GM18502 (cell line): ENCODE measurements at regions not wholly inside any gene's neighbourhood (a gene's known extent, or its start where the extent isn't known, plus 50 kb on each side); places are given as distances from the start of the nearest gene placed in this dataset.

Source experiments
- ATAC-seq: cut with Tn5 transposase; IDR thresholded peaks from one replicate; pipeline ENCODE4 v1.9.1; 2021; ENCODE audit warnings: mild to moderate bottlenecking; ENCODE audit not compliant: unreplicated experiment, poor library complexity

- ATAC-seq, result no peak
Observed at GRCh38 chr18:67072791-67073190, 443.7 kb downstream of the DSEL start.

GRCh38 chr18:67068608-67069007 is 447.9 kb downstream of the DSEL start:
- no peak for ATAC-seq

DNA sequence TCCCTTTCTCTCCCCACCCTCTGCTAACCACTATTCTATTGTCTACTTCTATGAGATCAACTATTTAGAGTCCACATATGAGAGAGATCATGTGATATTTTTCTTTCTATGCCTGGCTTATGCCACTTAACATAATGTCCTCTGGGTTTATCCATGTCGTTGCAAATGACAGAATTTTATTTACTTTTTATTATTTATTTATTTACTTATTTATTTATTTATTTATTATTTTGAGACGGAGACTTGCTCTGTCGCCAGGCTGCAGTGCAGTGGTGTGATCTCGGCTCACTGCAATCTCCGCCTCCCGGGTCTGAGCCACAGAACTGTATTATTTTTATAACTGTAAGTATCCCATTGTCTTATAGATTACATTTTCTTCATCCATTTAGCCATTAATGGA is 443.4 kb upstream of the CDH19 start:
- no peak for ATAC-seq

- no peak for ATAC-seq
Observed at GRCh38 chr18:67043276-67043675, 439.4 kb upstream of the CDH19 start.

- ATAC-seq, result no peak
Observed at GRCh38 chr18:67041334-67041733, 437.4 kb upstream of the CDH19 start.

DNA sequence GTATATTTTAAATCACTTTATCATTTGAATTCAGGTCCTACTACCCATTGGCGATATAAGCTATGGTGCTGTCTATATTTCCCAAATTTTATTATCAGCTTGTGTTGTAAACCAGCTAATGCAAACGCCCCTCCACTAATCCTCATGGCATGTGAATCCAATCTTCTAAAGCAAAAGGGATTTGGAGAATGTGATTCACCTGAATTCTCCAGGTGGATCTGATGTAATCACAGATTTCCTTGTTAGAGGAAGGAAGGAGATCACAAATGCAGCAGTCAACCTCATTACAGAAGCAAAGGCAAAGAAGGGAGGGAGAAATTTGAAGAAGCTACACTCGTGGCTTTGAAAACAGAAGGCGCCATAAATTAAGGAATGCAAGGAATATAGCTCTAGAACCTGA is 431.1 kb upstream of the CDH19 start:
- ATAC-seq, result no peak

DNA sequence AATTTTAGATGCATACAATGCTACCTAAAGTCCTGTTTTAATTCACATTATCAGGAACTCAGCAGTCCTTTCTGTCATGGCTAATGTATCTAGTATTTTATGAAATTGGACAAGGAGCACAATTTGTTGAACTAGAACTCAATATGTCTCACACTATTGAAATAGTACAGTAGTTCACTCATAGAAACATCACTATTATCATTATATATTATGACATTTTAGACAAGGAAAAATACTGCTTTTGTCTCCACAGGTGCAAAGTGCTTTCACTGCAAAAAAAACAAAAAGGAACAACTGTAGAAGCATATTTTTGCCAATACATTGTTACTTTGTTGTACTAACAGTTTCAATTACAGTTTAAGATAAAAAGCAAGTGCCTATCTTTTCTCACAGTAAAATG is 419.2 kb upstream of the CDH19 start:
- no peak for ATAC-seq

- peak; percentile 38 for ATAC-seq
Observed at GRCh38 chr18:67010919-67011318, 407.0 kb upstream of the CDH19 start.

- no peak for ATAC-seq
Observed at GRCh38 chr18:67007999-67008398, 404.1 kb upstream of the CDH19 start.

DNA sequence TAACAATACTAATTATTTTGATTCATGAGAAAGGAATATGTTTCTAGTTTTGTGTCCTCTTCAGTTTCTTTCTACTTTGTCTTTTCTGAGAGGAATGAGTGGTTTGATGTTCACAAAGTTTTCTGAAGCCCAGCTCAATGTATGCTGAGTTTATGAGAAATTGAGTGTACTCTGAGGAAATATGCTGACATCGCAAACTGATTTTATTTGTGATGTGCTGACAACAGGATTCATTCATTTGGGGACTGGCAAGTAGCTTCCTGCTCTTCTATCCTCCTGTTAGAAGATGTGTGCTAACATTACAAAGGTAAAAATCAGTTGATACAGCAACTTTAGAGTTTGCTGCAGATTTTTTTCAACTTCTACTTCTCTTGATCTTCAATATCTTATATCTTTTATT is 403.2 kb upstream of the CDH19 start:
- ATAC-seq, result no peak

DNA sequence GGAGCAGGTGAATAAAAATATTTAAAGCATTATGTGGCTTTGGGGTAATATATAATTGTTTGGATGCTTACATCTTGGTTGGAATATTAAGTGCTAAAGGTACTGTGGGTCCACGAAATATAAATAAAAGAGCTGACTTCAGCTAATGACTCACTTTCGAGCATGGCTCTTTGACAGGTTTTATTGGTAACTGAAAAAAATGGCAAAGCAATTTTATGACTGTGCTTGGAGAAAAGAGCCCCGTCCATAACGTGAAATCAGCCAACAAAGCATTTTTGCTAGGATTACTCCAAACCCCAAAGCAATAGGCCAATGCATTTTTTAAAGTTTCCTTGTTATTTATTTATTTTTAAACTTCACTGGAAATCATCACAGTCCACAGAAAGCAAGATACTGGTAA is 397.2 kb upstream of the CDH19 start:
- ATAC-seq, result no peak

DNA sequence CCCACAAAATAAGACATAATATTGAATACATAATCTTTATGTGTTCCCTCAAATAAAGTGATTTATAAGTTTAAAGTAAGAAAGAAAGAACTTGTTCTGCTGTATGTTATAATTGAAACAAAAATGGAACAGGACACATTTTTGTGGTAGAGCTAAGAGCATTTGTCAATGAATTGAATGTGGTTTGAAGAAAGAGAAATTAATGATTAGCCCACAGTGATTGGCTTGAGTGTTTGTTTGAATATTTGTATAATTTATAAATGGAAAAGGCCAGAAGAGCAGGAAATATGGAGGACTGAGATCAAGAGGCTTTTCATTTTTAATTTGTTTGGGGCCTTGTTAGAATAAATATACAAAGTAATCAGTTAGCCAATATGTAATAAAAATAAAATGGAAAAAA is 395.1 kb upstream of the CDH19 start:
- ATAC-seq, result no peak

DNA sequence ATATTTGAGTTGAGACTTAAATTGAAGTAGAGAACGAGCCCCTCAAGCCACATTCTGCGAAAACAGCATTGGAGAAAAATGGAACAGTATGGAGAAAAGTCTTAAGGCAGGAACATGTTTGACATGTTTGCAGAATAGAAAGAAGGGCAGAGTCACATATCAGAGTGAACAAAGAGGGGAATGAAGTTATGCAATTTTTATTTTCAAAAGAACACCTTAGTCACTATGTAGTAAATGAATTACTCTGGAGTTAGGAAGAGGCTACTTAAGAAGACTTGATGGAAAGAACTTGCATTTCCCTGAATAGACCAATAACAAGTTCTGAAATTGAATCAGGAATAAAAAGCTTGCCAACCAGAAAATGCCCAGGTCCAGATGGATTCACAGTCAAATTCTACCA is 391.4 kb upstream of the CDH19 start:
- ATAC-seq, result no peak

- no peak for ATAC-seq
Observed at GRCh38 chr18:66994790-66995189, 390.9 kb upstream of the CDH19 start.

DNA sequence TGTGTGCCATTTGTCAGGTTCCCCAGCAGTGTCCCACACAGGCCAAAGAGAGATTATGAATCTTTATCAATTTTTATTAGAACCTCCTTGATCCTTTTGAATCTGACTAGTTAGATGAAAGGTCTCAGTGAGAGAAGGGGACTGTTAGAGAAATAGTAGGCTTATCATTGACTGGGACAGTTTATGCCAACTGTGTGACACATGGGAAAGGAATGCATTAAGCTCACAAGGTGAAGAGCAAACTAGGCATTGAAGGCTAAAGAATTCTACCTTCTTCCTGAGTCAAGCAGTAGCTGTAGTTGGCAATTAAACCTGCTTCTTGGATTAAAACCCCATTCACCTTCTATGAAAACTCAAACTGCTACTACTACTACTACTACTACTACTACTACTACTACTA is 389.6 kb upstream of the CDH19 start:
- ATAC-seq, result no peak

- ATAC-seq, result no peak
Observed at GRCh38 chr18:66990909-66991308, 387.0 kb upstream of the CDH19 start.

DNA sequence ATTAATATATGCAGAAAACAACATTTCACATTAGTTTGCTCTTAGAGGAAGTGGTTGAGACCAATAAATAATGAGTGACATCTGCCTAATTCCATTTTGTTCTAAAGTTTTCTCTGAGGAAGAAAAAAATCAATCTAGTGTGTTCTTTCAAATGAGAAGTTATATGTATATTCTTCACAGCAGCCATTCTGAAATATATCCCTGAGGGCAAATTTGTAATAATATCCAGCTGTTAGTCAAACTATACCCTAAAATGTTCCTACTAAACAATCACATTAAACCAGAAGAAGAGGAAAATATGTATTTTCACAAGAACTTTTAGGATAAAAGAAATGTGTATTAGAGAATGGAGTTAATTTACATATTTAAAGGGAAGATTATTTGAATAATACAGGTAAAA is 375.1 kb upstream of the CDH19 start:
- no peak for ATAC-seq

DNA sequence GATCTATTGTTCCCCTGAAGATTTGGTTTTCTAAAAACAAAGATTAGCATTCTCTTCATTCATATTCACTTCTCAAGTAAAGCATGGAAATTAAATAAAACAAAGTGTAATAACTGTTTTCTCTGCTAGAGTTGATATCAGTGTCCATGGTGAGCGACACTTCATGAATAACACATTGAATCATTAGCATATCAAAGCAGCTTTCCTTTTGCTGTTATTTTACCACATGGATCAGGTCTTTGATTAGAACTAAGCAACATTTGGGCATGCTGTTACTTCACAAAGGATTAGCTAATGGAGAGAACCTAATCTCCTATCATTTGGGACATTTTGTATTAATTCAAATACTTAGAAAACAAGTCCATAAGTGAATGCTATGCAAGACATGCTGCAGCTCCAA is 368.8 kb upstream of the CDH19 start:
- ATAC-seq, result no peak

DNA sequence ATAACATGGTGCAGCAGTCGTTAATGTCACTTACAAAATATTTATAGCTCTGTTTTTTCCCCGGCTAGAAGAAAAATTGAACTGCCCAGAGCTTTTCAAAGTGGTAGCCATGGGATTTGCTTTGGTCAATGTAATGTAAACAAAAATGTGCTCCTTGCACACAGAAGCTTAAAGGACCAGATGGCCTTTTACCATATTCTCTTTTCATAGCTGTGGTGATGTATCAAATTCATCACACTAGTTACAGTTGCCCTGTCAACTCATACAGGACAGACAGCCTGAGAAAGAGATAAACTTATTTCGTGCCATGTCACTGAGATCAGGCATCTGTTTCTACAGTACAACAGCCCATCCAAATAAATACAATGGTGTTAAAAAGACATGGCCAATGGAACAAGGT is 368.1 kb upstream of the CDH19 start:
- ATAC-seq, result no peak

GRCh38 chr18:66966171-66966570 is 362.3 kb upstream of the CDH19 start:
- no peak for ATAC-seq

- no peak for ATAC-seq
Observed at GRCh38 chr18:66958309-66958708, 354.4 kb upstream of the CDH19 start.

GRCh38 chr18:66951750-66952149 is 347.9 kb upstream of the CDH19 start:
- ATAC-seq, result no peak

DNA sequence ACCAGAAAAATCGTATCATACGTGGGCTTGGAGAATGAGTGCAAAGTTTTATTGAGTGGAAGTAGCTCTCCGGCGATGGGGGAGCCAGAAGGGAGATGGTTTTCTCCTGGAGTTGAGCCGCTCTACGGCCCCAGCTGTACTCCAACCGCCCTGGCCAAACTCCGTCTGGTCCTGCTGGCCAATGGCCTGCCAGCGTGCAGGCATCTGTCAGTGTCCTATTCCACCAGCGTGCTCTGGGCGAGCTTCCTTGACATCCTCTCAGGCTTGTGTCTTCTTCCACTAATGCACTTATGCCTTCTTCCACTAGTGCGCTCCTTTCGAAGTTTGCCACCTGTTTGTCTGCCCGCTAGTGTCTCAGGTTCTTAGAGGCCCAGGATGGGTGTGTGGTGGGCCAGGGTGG is 345.5 kb upstream of the CDH19 start:
- no peak for ATAC-seq
